Upper lobe of left lung (tissue), 6 donors: ENCODE measurements at regions not wholly inside any gene's neighbourhood (a gene's known extent, or its start where the extent isn't known, plus 50 kb on each side); places are given as distances from the start of the nearest gene placed in this dataset.

ENCODE experiments used
- ATAC-seq, 2 donors: fragments of 200-7000 bp; cut with Tn5 transposase; one replicate each; pipeline ENCODE4 v1.9.1; 2022; ENCODE audit warnings: mild to moderate bottlenecking in 2 of 2, moderate library complexity in 2 of 2; ENCODE audit not compliant: low FRiP score in 2 of 2
- DNase-seq, 2 donors: peaks; one replicate each; pipeline ENCODE4 v3.0.0-alpha.2; 2019 to 2020
- H3K27ac ChIP-seq, 4 donors: fragments of 200-600 bp; sonication (generic); one replicate each; pipeline ENCODE4 v1.5.1; 2016 to 2019
- H3K27me3 ChIP-seq, 4 donors: fragments of 200-600 bp; sonication (generic); one replicate each; pipeline ENCODE4 v1.5.1; 2017 to 2019
- H3K36me3 ChIP-seq, 4 donors: fragments of 200-600 bp; sonication (generic); one replicate each; pipeline ENCODE4 v1.5.1; 2016 to 2019
- H3K4me1 ChIP-seq, 4 donors: fragments of 200-600 bp; sonication (generic); one replicate each; pipeline ENCODE4 v1.5.1; 2018 to 2019
- H3K4me3 ChIP-seq, 4 donors: fragments of 200-600 bp; sonication (generic); one replicate each; pipeline ENCODE4 v1.5.1; 2017 to 2019; ENCODE audit warnings: mild to moderate bottlenecking in 2 of 4, moderate library complexity in 1 of 4
- H3K9me3 ChIP-seq, 4 donors: fragments of 200-600 bp; sonication (generic); one replicate each; pipeline ENCODE4 v1.5.1; 2018 to 2019
- CTCF ChIP-seq, 6 experiments: fragments of 450-650 bp in 4 of 6; fragments of 200-600 bp in 2 of 6; sonication (generic) in 2 of 6; IDR thresholded peaks; one replicate each; pipeline ENCODE4 v1.5.1; 2016 to 2019; ENCODE audit warnings: antibody characterized with exemption in 6 of 6
- EP300 ChIP-seq, 4 donors: sonication (generic); formaldehyde crosslinking; IDR thresholded peaks; one replicate each; pipeline ENCODE4 v1.5.1; 2017; ENCODE audit warnings: antibody characterized with exemption in 4 of 4, control low read depth in 2 of 4
- POLR2A ChIP-seq, 4 donors: fragments of 450-650 bp; IDR thresholded peaks; one replicate each; pipeline ENCODE4 v1.5.1; 2016 to 2017; ENCODE audit warnings: antibody characterized with exemption in 4 of 4, mild to moderate bottlenecking in 2 of 4
- POLR2AphosphoS5 ChIP-seq, 2 donors: sonication (generic); formaldehyde crosslinking; IDR thresholded peaks; one replicate each; pipeline ENCODE4 v1.5.1; 2017; ENCODE audit warnings: antibody characterized with exemption in 2 of 2
- WGBS, 2 donors: methylation state at CpG; one replicate each; pipeline ENCODE4 v1.1.5; 2017 to 2018; 5-methylcytosine and 5-hydroxymethylcytosine counted together
- donor health status: DM: no; HTN: no; CAD: no; lungs with moderate emphysema.
- donor health status: DM: no; HTN: yes; CAD: no; lungs with severe emphysema.

GRCh38 chr1:59237900-59238299, 59.0 kb upstream of the FGGY start:
- H3K9me3 ChIP-seq, result no peaks in the 10 kb centered on the region
- no peaks in the 10 kb centered on the region for H3K27me3 ChIP-seq
- H3K36me3 ChIP-seq, result no peaks in the 10 kb centered on the region
- peaks cover 0 to 5% (median 0%) of the 10 kb centered on the region in 4 donors for H3K4me1 ChIP-seq
- no peak overlapping the region for H3K27ac ChIP-seq
- TF ChIP-seq CTCF (IDR thresholded peaks at IDR 0.05), result no peak
- no peak overlapping the region for H3K4me3 ChIP-seq
- 76 to 81% methylated on average over 2 of the region's 2 CpGs for WGBS, 2 donors
- ATAC-seq (no peak), DNase-seq (no peak)

GRCh38 chr1:59238333-59238934, 58.5 kb upstream of the FGGY start:
- Histone ChIP-seq H3K36me3 (no peaks in the 10 kb centered on the region), H3K27me3 (no peaks in the 10 kb centered on the region), H3K9me3 (no peaks in the 10 kb centered on the region), H3K4me3 (no peak overlapping the region), H3K27ac (no peak overlapping the region), H3K4me1 (peaks cover 0 to 5% (median 0%) of the 10 kb centered on the region in 4 donors)
- no peak for DNase-seq
- no peak for ATAC-seq
- WGBS, 2 donors, result 93 to 94% methylated on average over 5 of the region's 5 CpGs
- no peak for TF ChIP-seq CTCF (IDR thresholded peaks at IDR 0.05)
- TF ChIP-seq POLR2A (IDR thresholded peaks at IDR 0.05), result no peak
- no peak for TF ChIP-seq EP300 (IDR thresholded peaks at IDR 0.05)
- no peak for TF ChIP-seq POLR2AphosphoS5 (IDR thresholded peaks at IDR 0.05)

GRCh38 chr1:59238993-59239392, 57.9 kb upstream of the FGGY start:
- peaks cover 0 to 5% (median 0%) of the 10 kb centered on the region in 4 donors for H3K4me1 ChIP-seq
- H3K9me3 ChIP-seq, result no peaks in the 10 kb centered on the region
- no peaks in the 10 kb centered on the region for H3K36me3 ChIP-seq
- H3K4me3 ChIP-seq, result no peak overlapping the region
- no peak overlapping the region for H3K27ac ChIP-seq
- H3K27me3 ChIP-seq, result no peaks in the 10 kb centered on the region
- ATAC-seq (no peak), DNase-seq (no peak)
- 95% methylated on average over 2 of the region's 2 CpGs for WGBS, 2 donors
- TF ChIP-seq EP300 (IDR thresholded peaks at IDR 0.05) (no peak), CTCF (IDR thresholded peaks at IDR 0.05) (no peak), POLR2A (IDR thresholded peaks at IDR 0.05) (no peak), POLR2AphosphoS5 (IDR thresholded peaks at IDR 0.05) (no peak)

- WGBS, 2 donors, result 51 to 67% methylated on average over 2 of the region's 2 CpGs
- ATAC-seq (no peak), DNase-seq (no peak)
- Histone ChIP-seq H3K27me3 (no peaks in the 10 kb centered on the region), H3K4me1 (peaks cover 0 to 5% (median 0%) of the 10 kb centered on the region in 4 donors), H3K9me3 (peaks cover 0 to 5% (median 0%) of the 10 kb centered on the region in 4 donors), H3K4me3 (no peak overlapping the region), H3K36me3 (no peaks in the 10 kb centered on the region), H3K27ac (no peak overlapping the region)
- TF ChIP-seq POLR2AphosphoS5 (IDR thresholded peaks at IDR 0.05), result no peak
- no peak for TF ChIP-seq POLR2A (IDR thresholded peaks at IDR 0.05)
- TF ChIP-seq CTCF (IDR thresholded peaks at IDR 0.05), result no peak
- no peak for TF ChIP-seq EP300 (IDR thresholded peaks at IDR 0.05)
These were observed 55.0 kb upstream of the FGGY start for GRCh38 chr1:59241909-59242308.

- ATAC-seq (peak; percentile 12 to 49), DNase-seq (peak in 1 of 2 donors; percentile 36)
- H3K27me3 ChIP-seq, result no peaks in the 10 kb centered on the region
- H3K4me3 ChIP-seq, result no peak overlapping the region
- H3K36me3 ChIP-seq, result no peaks in the 10 kb centered on the region
- 56 to 74% methylated on average over 2 of the region's 2 CpGs for WGBS, 2 donors
- peaks cover 0 to 5% (median 0%) of the 10 kb centered on the region in 4 donors for H3K4me1 ChIP-seq
- no peak overlapping the region for H3K27ac ChIP-seq
- TF ChIP-seq CTCF (IDR thresholded peaks at IDR 0.05), result no peak
- no peak for TF ChIP-seq EP300 (IDR thresholded peaks at IDR 0.05)
- no peak for TF ChIP-seq POLR2AphosphoS5 (IDR thresholded peaks at IDR 0.05)
- no peak for TF ChIP-seq POLR2A (IDR thresholded peaks at IDR 0.05)
- peaks cover 0 to 5% (median 0%) of the 10 kb centered on the region in 4 donors for H3K9me3 ChIP-seq
These were observed 54.5 kb upstream of the FGGY start for GRCh38 chr1:59242370-59242769.
